ENCODE measurements at regions not wholly inside any gene's neighbourhood (a gene's known extent, or its start where the extent isn't known, plus 50 kb on each side); places are given as distances from the start of the nearest gene placed in this dataset.

DNA sequence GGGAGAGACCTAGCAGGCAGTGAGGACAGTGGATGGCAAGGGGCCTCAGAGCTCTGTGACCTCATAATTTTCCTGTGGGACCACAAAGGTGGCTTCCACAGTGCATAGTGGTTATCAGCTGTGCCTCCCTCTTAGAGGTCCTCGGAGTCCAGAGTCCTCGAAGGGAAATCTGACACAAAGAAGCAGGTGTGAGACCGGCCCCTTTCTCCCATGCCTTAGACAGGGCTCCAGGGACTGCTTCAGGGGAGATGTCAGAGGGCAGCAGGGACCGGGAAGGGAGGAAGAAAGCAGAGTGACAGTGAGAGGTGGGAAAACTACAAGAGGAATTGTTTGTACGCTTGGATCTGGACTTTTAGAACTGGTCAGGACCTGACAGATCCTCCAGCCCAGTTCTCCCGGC is 66.3 kb downstream of the BAMBI start:
- DNase-seq (no peak), ATAC-seq (no peak)
- no peak overlapping the region for H3K27ac ChIP-seq
- H3K27me3 ChIP-seq (ENCODE audit: low read depth), result no peaks in the 10 kb centered on the region
- H3K9me3 ChIP-seq, result peaks cover 4% of the 10 kb centered on the region
- H3K4me1 ChIP-seq, result no peaks in the 10 kb centered on the region
- TF ChIP-seq, protein P1, sequence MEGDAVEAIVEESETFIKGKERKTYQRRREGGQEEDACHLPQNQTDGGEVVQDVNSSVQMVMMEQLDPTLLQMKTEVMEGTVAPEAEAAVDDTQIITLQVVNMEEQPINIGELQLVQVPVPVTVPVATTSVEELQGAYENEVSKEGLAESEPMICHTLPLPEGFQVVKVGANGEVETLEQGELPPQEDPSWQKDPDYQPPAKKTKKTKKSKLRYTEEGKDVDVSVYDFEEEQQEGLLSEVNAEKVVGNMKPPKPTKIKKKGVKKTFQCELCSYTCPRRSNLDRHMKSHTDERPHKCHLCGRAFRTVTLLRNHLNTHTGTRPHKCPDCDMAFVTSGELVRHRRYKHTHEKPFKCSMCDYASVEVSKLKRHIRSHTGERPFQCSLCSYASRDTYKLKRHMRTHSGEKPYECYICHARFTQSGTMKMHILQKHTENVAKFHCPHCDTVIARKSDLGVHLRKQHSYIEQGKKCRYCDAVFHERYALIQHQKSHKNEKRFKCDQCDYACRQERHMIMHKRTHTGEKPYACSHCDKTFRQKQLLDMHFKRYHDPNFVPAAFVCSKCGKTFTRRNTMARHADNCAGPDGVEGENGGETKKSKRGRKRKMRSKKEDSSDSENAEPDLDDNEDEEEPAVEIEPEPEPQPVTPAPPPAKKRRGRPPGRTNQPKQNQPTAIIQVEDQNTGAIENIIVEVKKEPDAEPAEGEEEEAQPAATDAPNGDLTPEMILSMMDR (IDR thresholded peaks at IDR 0.05), result no peak
- no peak overlapping the region for H3K4me3 ChIP-seq
- H3K36me3 ChIP-seq, result no peaks in the 10 kb centered on the region
- intact Hi-C loops (cut with DNase I), result no loop called here

DNA sequence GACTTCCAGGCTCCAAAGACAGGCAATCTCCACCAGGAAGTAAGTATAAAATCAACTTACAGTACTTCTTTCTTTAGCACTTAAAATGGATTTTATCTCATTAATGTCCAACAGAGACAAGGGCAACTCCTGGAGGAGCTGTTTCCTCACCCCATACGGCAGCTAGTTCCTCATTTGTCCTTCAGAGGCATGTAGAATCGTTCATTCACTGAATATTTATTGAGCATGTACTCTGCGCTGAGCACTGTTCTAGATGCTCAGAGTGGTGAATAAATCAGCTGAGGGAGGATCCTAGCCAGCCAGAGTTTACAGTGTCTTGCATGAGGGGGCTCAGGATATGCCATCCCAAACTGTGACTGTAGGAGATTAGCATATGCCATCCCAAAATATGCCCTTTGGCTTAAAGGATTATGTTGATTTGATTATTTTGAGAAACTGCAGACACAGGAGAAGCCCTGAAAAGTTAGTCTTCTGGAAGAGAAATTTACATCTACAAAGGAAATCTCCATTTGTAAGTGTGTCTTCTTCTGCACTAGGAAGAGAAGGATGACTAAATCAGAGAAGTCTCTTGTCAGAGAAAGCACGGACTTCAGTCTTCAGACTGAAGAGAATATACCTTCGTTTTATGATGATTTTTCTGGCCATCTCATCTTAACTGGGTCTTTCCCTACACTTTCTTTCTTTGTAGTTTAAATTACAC is 66.9 kb downstream of the BAMBI start:
- peaks cover 4% of the 10 kb centered on the region for H3K9me3 ChIP-seq
- H3K27me3 ChIP-seq (ENCODE audit: low read depth), result no peaks in the 10 kb centered on the region
- DNase-seq, result no peak
- no peak overlapping the region for H3K27ac ChIP-seq
- intact Hi-C loops (cut with DNase I), result no loop called here
- ATAC-seq, result no peak
- H3K4me3 ChIP-seq, result no peak overlapping the region
- no peaks in the 10 kb centered on the region for H3K4me1 ChIP-seq
- no peaks in the 10 kb centered on the region for H3K36me3 ChIP-seq
- TF ChIP-seq, protein P1 (IDR thresholded peaks at IDR 0.05), result no peak

DNA sequence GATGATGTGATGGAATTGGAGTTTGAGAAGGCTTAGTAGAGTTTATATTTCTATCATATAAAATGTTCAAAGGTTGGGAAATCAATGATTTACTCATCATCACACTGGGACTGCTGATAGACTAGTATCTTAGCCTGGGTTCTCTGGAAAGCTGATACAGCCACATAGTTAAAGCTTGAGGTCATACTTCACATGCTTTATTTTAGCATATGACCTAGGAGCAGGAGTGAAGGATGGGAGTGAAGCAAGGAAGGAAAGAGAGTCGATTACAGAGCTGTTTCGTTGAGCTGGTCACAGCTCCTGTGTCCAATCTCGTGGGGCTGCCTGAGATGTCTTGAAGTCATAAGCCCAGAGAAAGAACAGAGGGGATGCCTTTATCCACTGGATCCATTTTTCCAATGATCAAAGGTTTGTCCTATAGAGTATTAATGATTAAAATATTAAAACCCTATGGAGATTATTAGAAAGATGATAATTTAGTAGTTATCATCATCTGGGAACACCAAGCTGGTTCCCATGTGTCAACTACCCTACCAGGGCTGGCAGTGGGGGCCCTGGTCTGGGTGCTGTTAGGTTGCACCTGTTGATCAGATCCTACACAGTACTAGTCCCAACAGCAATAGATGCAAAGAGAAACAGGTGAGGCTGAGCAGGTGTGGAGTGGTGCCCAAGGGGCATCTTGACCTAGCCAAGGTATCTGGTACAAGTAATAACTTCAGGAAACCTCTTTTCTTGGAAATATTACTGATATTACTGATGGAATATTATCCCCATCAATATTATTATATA is 77.8 kb downstream of the BAMBI start:
- intact Hi-C loops (cut with DNase I), result no loop called here
- H3K27me3 ChIP-seq (ENCODE audit: low read depth), result no peaks in the 10 kb centered on the region
- DNase-seq (no peak), ATAC-seq (no peak)
- H3K9me3 ChIP-seq, result no peaks in the 10 kb centered on the region
- TF ChIP-seq, protein P1 (IDR thresholded peaks at IDR 0.05), result no peak
- no peak overlapping the region for H3K4me3 ChIP-seq
- H3K27ac ChIP-seq, result no peak overlapping the region
- H3K36me3 ChIP-seq, result no peaks in the 10 kb centered on the region
- no peaks in the 10 kb centered on the region for H3K4me1 ChIP-seq

DNA sequence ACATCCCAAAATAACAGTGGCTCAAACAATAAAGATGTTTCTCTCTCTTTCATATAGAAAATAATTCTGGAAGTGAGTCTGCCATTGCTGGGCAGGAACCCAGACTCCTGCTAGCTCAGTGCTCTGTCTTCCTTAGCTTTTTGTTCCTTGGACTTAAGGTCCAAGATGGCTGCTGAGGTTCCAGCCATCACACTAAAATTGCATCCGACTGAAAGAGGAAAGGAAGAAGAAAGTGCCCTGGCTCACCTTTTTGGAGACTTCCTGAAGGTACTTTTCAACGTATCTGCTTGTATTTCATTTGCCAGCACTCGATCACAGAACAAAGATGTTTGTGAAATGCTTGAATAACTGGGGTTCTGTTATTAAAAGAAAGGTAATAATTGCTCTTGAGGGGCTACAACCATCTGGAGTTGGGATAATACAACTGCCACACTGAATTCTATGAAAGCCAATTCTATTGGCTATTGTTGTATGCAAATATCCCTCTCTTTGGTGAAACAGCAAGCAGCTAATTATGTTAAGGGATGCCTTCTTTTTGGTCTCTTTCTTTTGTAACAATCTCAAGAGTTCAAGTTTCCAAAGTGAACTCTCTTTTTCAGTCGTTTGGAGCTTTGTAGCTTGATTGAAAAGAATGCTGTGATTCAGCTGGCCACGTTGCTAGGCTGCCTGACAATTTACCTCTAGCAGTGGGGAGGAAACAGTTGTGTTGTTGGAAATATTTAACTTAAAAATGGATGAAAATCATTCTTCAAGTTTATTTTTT is 83.9 kb downstream of the BAMBI start:
- H3K27ac ChIP-seq, result no peak overlapping the region
- H3K4me1 ChIP-seq, result no peaks in the 10 kb centered on the region
- H3K27me3 ChIP-seq (ENCODE audit: low read depth), result no peaks in the 10 kb centered on the region
- no peaks in the 10 kb centered on the region for H3K9me3 ChIP-seq
- intact Hi-C loops (cut with DNase I), result no loop called here
- no peak for ATAC-seq
- no peak overlapping the region for H3K4me3 ChIP-seq
- TF ChIP-seq, protein P1 (IDR thresholded peaks at IDR 0.05), result no peak
- H3K36me3 ChIP-seq, result no peaks in the 10 kb centered on the region
- no peak for DNase-seq

DNA sequence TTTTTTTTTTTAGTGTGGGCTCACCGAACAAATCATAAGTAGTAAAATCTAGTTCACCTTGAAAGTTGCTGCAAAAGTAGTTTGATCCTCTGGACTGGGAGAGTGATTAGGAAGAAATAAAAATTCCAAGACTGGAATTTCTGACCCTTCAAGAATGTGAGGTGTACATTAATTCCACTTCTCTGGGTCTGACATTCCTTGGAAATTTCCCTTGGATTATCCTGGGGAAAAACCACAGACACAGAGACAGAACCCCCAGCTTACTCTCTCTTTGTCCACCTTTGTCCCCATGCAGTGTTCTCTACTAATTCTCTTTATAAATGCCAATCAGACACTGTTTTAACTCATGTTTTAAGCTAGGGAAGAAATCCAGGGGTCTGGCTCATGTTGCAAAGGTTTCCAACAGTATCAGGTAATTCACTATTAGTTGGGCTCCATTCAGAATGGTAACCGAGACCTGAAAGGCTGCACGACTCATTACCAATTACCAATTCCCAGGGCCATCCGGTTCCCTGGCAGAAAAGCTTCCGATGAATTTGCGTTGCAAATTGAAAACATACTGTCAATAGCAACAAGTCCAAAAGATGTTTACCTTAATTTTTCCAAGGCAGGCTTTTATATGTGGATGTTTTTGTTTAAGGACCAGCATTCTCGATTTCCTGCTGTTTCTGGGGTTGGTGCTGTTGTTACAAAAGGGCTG is 86.3 kb downstream of the BAMBI start:
- TF ChIP-seq, protein P1 (IDR thresholded peaks at IDR 0.05), result no peak
- Histone ChIP-seq H3K36me3 (no peaks in the 10 kb centered on the region), H3K27me3 (ENCODE audit: low read depth) (peaks cover 3% of the 10 kb centered on the region), H3K9me3 (no peaks in the 10 kb centered on the region), H3K4me1 (no peaks in the 10 kb centered on the region), H3K4me3 (no peak overlapping the region), H3K27ac (no peak overlapping the region)
- no peak for ATAC-seq
- intact Hi-C loops (cut with DNase I), result no loop called here
- no peak for DNase-seq
